ENCODE measurements at regions not wholly inside any gene's neighbourhood (a gene's known extent, or its start where the extent isn't known, plus 50 kb on each side); places are given as distances from the start of the nearest gene placed in this dataset.
"Not testable (repeated sequence)": the region's sequence is repeated elsewhere in the genome, so short reads cannot be mapped to it uniquely, and the experiment has no call there.

- Histone ChIP-seq H2AFZ (ENCODE audit: low read length) (no peak overlapping the region), H3K36me3 (replicated peaks; ENCODE audit: insufficient read depth, low read length) (no peaks in the 10 kb centered on the region), H3K4me2 (ENCODE audit: low read depth, low read length) (no peak overlapping the region), H3K79me2 (ENCODE audit: low read length) (no peaks in the 10 kb centered on the region), H4K20me1 (ENCODE audit: insufficient read depth, low read length) (no peaks in the 10 kb centered on the region), H3K9me3 (replicated peaks; ENCODE audit: insufficient read depth, low read length) (no peaks in the 10 kb centered on the region), H3K4me3 (ENCODE audit: low read length) (no peak overlapping the region), H3K9ac (ENCODE audit: low read length) (no peak overlapping the region), H3K4me1 (ENCODE audit: low read length) (no peaks in the 10 kb centered on the region), H3K9me2 (replicated peaks; ENCODE audit: insufficient read depth, low read length) (no peaks in the 10 kb centered on the region), H3F3A (ENCODE audit: insufficient read depth, low read length) (no peaks in the 10 kb centered on the region), H3K27me3 (replicated peaks; ENCODE audit: insufficient read depth, low read length) (no peaks in the 10 kb centered on the region), H3K27ac (ENCODE audit: low read length) (no peak overlapping the region)
- TF ChIP-seq CTCF (IDR thresholded peaks at IDR 0.05; ENCODE audit: low read length) (no peak), EZH2phosphoT487 (IDR thresholded peaks at IDR 0.05; ENCODE audit: low read length) (no peak), EZH2 (optimal IDR thresholded peaks at IDR 0.05; ENCODE audit: low read depth, low read length) (no peak)
- no peak for DNase-seq
Measured at GRCh38 chr15:66994927-66995656, 70.3 kb upstream of the SMAD3 start.

GRCh38 chr15:66996094-66996493 is 69.3 kb upstream of the SMAD3 start:
- H2AFZ ChIP-seq (ENCODE audit: low read length): no peak overlapping the region

GRCh38 chr15:66997212-66997611 is 68.2 kb upstream of the SMAD3 start:
- Histone ChIP-seq H3K27me3 (replicated peaks; ENCODE audit: insufficient read depth, low read length) (no peaks in the 10 kb centered on the region), H3K36me3 (replicated peaks; ENCODE audit: insufficient read depth, low read length) (no peaks in the 10 kb centered on the region), H3K9me3 (replicated peaks; ENCODE audit: insufficient read depth, low read length) (no peaks in the 10 kb centered on the region), H3K4me2 (ENCODE audit: low read depth, low read length) (no peak overlapping the region), H3K4me3 (ENCODE audit: low read length) (no peak overlapping the region), H4K20me1 (ENCODE audit: insufficient read depth, low read length) (no peaks in the 10 kb centered on the region), H2AFZ (ENCODE audit: low read length) (no peak overlapping the region), H3K79me2 (ENCODE audit: low read length) (no peaks in the 10 kb centered on the region), H3K9me2 (replicated peaks; ENCODE audit: insufficient read depth, low read length) (no peaks in the 10 kb centered on the region), H3K27ac (ENCODE audit: low read length) (no peak overlapping the region), H3K9ac (ENCODE audit: low read length) (no peak overlapping the region), H3F3A (ENCODE audit: insufficient read depth, low read length) (no peaks in the 10 kb centered on the region), H3K4me1 (ENCODE audit: low read length) (no peaks in the 10 kb centered on the region)
- DNase-seq: no peak
- no peak for TF ChIP-seq EZH2phosphoT487 (IDR thresholded peaks at IDR 0.05; ENCODE audit: low read length)
- no peak for TF ChIP-seq CTCF (IDR thresholded peaks at IDR 0.05; ENCODE audit: low read length)
- no peak for TF ChIP-seq EZH2 (optimal IDR thresholded peaks at IDR 0.05; ENCODE audit: low read depth, low read length)

More at GRCh38 chr15:66996094-66996493, 69.3 kb upstream of the SMAD3 start:
- Histone ChIP-seq H3K9ac (ENCODE audit: low read length) (no peak overlapping the region), H4K20me1 (ENCODE audit: insufficient read depth, low read length) (no peaks in the 10 kb centered on the region), H3K79me2 (ENCODE audit: low read length) (no peaks in the 10 kb centered on the region), H3K27me3 (replicated peaks; ENCODE audit: insufficient read depth, low read length) (no peaks in the 10 kb centered on the region), H3K9me3 (replicated peaks; ENCODE audit: insufficient read depth, low read length) (no peaks in the 10 kb centered on the region), H3K27ac (ENCODE audit: low read length) (no peak overlapping the region), H3K36me3 (replicated peaks; ENCODE audit: insufficient read depth, low read length) (no peaks in the 10 kb centered on the region), H3K4me2 (ENCODE audit: low read depth, low read length) (no peak overlapping the region), H3K4me1 (ENCODE audit: low read length) (no peaks in the 10 kb centered on the region), H3K9me2 (replicated peaks; ENCODE audit: insufficient read depth, low read length) (no peaks in the 10 kb centered on the region), H3K4me3 (ENCODE audit: low read length) (no peak overlapping the region), H3F3A (ENCODE audit: insufficient read depth, low read length) (no peaks in the 10 kb centered on the region)
- no peak for DNase-seq
- TF ChIP-seq EZH2 (optimal IDR thresholded peaks at IDR 0.05; ENCODE audit: low read depth, low read length) (no peak), EZH2phosphoT487 (IDR thresholded peaks at IDR 0.05; ENCODE audit: low read length) (no peak), CTCF (IDR thresholded peaks at IDR 0.05; ENCODE audit: low read length) (no peak)

- not testable (repeated sequence) for H3K27me3 ChIP-seq (replicated peaks; ENCODE audit: insufficient read depth, low read length); H3K9ac ChIP-seq (ENCODE audit: low read length); H3K4me1 ChIP-seq (ENCODE audit: low read length)
Measured at GRCh38 chr15:66998234-66998633, 67.2 kb upstream of the SMAD3 start.

More at GRCh38 chr15:66998234-66998633, 67.2 kb upstream of the SMAD3 start:
- not testable (repeated sequence) for H3K27ac ChIP-seq (ENCODE audit: low read length); H3K36me3 ChIP-seq (replicated peaks; ENCODE audit: insufficient read depth, low read length); H3K79me2 ChIP-seq (ENCODE audit: low read length); H3K9me3 ChIP-seq (replicated peaks; ENCODE audit: insufficient read depth, low read length); H2AFZ ChIP-seq (ENCODE audit: low read length); H3F3A ChIP-seq (ENCODE audit: insufficient read depth, low read length); H3K4me2 ChIP-seq (ENCODE audit: low read depth, low read length); H4K20me1 ChIP-seq (ENCODE audit: insufficient read depth, low read length); DNase-seq; H3K4me3 ChIP-seq (ENCODE audit: low read length); H3K9me2 ChIP-seq (replicated peaks; ENCODE audit: insufficient read depth, low read length)

All from MM.1S (cell line).